ENCODE measurements at regions not wholly inside any gene's neighbourhood (a gene's known extent, or its start where the extent isn't known, plus 50 kb on each side); places are given as distances from the start of the nearest gene placed in this dataset.

DNA sequence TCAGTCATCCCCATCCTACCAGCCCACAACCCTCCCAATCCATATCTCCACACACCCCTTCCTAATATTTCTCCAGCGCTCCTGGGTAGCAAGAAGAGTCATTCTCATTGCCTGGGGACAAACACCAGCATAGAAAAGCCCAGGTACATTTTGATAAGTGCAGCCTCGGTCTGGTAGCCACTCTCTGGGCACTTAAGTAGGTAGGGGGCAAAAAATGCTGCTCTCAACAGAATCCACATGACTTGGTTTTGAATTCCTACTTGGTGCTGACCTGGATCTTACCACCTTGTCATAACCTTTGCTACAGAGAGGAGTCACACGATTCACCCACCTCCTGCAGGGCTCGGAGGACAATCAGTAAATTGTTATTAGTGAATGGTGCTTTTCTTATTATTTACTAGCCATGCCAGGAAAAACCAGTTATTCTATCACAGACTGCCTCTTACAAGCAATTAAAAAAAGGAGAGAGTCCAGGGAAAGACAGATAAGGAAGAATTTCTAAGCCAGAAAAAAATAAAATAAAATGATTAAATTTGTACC is 249.1 kb downstream of the LY86 start:
- H3K27me3 ChIP-seq = no peaks in the 10 kb centered on the region
- WGBS, 5 donors = 53 to 74% (median 60%) methylated on average over 4 of the region's 4 CpGs
- no peaks in the 10 kb centered on the region for H3K36me3 ChIP-seq
- DNase-seq = no peak
- intact Hi-C loops (cut with DNase I; ENCODE audit: low total_unique reads) = no loop called here
- H3K9me3 ChIP-seq = no peaks in the 10 kb centered on the region
- H3K27ac ChIP-seq = no peak overlapping the region
- no peak overlapping the region for H3K4me3 ChIP-seq
- TF ChIP-seq POLR2AphosphoS5 (IDR thresholded peaks at IDR 0.05) (no peak), EP300 (IDR thresholded peaks at IDR 0.05) (no peak), POLR2A (IDR thresholded peaks at IDR 0.05) (no peak)
- TF ChIP-seq, protein P1, sequence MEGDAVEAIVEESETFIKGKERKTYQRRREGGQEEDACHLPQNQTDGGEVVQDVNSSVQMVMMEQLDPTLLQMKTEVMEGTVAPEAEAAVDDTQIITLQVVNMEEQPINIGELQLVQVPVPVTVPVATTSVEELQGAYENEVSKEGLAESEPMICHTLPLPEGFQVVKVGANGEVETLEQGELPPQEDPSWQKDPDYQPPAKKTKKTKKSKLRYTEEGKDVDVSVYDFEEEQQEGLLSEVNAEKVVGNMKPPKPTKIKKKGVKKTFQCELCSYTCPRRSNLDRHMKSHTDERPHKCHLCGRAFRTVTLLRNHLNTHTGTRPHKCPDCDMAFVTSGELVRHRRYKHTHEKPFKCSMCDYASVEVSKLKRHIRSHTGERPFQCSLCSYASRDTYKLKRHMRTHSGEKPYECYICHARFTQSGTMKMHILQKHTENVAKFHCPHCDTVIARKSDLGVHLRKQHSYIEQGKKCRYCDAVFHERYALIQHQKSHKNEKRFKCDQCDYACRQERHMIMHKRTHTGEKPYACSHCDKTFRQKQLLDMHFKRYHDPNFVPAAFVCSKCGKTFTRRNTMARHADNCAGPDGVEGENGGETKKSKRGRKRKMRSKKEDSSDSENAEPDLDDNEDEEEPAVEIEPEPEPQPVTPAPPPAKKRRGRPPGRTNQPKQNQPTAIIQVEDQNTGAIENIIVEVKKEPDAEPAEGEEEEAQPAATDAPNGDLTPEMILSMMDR (IDR thresholded peaks at IDR 0.05) = no peak
- no peaks in the 10 kb centered on the region for H3K4me1 ChIP-seq

DNA sequence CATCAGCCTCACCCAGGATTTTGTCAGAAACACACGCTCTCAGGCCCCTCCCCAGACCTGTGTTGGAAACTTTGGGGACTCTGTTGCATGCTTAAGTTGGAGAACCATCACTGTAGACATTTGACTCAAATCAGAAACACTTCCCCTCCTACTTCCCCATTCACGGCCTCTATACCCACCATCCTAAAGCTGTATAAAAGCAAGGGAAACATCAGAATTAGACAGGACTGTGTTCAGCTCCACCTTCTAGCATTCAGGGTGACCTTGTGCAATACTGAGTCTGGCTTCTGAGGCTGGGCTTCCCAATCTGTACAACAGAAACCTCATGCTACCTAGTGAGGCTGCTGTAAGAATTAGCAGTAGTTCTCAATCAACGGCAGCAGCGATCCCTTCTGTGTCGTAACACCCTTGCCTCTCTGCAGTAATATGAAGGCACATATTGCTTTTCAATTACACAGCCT is 252.3 kb downstream of the LY86 start:
- peaks cover 0 to 5% (median 2%) of the 10 kb centered on the region in 4 donors for H3K9me3 ChIP-seq
- DNase-seq = no peak
- H3K4me3 ChIP-seq = no peak overlapping the region
- H3K4me1 ChIP-seq = no peaks in the 10 kb centered on the region
- intact Hi-C loops (cut with DNase I; ENCODE audit: low total_unique reads) = no loop called here
- no peaks in the 10 kb centered on the region for H3K36me3 ChIP-seq
- 80 to 94% (median 87%) methylated on average over 5 of the region's 5 CpGs for WGBS, 5 donors
- H3K27me3 ChIP-seq = no peaks in the 10 kb centered on the region
- no peak overlapping the region for H3K27ac ChIP-seq
- TF ChIP-seq POLR2A (IDR thresholded peaks at IDR 0.05) = no peak

DNA sequence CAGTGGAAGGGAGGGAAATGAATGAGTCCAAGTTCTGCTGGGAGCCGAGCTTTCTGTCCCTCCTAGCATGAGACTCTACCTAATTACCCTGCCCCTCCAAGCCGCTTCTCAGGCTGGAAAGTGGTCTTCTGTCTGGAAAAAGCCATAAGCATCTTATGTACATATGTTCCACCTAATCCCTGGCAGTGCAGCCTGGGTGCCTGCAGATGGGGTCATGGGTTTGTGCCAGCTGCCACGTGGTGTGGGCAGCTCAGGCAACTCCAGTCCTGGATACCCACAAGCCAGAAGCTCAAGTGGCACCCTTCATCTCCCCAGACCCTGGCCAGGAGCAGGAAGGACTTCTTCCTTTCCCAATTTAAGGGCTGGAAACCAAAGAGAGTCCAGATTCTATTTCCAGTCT is 253.1 kb downstream of the LY86 start:
- no peak overlapping the region for H3K27ac ChIP-seq
- no peak overlapping the region for H3K4me3 ChIP-seq
- peak in 1 of 2 donors; percentile 43 for DNase-seq
- H3K27me3 ChIP-seq = no peaks in the 10 kb centered on the region
- WGBS, 5 donors = 46 to 70% (median 47%) methylated on average over 3 of the region's 3 CpGs
- intact Hi-C loops (cut with DNase I; ENCODE audit: low total_unique reads) = no loop called here
- peaks cover 0 to 9% (median 2%) of the 10 kb centered on the region in 4 donors for H3K9me3 ChIP-seq
- TF ChIP-seq, protein P1 (IDR thresholded peaks at IDR 0.05) = no peak
- no peak for TF ChIP-seq POLR2A (IDR thresholded peaks at IDR 0.05)
- no peak for TF ChIP-seq POLR2AphosphoS5 (IDR thresholded peaks at IDR 0.05)
- no peaks in the 10 kb centered on the region for H3K36me3 ChIP-seq
- H3K4me1 ChIP-seq = no peaks in the 10 kb centered on the region

DNA sequence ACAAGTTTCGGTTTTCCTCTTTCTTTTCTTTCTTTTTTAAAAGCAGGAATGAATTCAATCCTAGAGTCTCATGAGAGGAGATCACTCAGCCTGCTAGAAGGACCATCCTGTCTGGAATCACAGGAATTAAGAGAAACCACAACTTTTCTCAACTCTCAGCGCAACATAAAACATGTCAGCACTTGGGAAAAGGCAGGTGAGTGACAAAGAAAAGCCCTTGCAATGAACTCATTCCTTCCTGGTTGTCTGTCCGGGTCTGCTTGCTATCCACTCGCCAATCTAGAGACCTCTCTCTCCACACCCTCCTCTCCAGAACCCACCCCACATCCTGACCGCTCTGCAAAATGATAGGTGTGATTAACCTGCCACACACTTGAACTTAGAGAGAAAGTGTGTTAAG is 253.8 kb downstream of the LY86 start:
- no peaks in the 10 kb centered on the region for H3K4me1 ChIP-seq
- WGBS, 5 donors = 81 to 89% (median 86%) methylated on average over 5 of the region's 5 CpGs
- no peak overlapping the region for H3K4me3 ChIP-seq
- H3K27me3 ChIP-seq = no peaks in the 10 kb centered on the region
- intact Hi-C loops (cut with DNase I; ENCODE audit: low total_unique reads) = no loop called here
- DNase-seq = no peak
- no peaks in the 10 kb centered on the region for H3K36me3 ChIP-seq
- TF ChIP-seq POLR2A (IDR thresholded peaks at IDR 0.05) (no peak), POLR2AphosphoS5 (IDR thresholded peaks at IDR 0.05) (no peak), EP300 (IDR thresholded peaks at IDR 0.05) (no peak)
- TF ChIP-seq, protein P1 (IDR thresholded peaks at IDR 0.05) = no peak
- H3K9me3 ChIP-seq = peaks cover 0 to 9% (median 2%) of the 10 kb centered on the region in 4 donors
- no peak overlapping the region for H3K27ac ChIP-seq

DNA sequence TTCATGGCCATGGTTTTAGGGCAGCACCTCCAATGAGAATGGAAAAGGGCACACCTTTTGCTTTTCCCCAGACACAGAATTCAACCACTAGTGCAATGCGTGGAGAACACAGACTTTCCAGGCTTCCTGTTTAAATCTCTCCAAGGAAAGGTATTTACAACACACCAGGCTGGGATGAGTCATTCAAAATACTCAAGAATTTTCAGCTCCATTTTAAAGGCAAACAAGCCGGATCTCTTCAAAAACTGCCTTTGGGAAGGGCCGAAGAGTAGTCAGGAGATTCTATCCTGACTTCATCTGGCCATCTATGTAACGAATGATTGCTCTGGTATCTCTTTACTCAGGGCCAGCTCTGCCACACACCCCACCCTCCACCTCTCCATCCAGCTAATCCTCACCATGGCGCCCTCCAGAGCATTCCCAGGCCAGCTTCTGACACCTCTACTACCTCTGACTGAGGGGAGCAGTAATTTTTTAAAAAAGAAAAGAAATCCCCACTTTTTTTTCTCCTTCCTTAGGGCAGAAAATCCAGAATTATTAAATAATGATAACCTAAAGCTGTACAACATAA is 254.6 kb downstream of the LY86 start:
- Histone ChIP-seq H3K9me3 (peaks cover 0 to 9% (median 2%) of the 10 kb centered on the region in 4 donors), H3K27ac (no peak overlapping the region), H3K36me3 (no peaks in the 10 kb centered on the region), H3K4me1 (no peaks in the 10 kb centered on the region), H3K27me3 (no peaks in the 10 kb centered on the region), H3K4me3 (no peak overlapping the region)
- DNase-seq = peak in 1 of 2 donors; percentile 31
- WGBS, 5 donors = 68 to 81% (median 73%) methylated on average over 5 of the region's 5 CpGs
- intact Hi-C loops (cut with DNase I; ENCODE audit: low total_unique reads) = no loop called here
- TF ChIP-seq POLR2A (IDR thresholded peaks at IDR 0.05) = no peak

Data from stomach (tissue), 8 donors.